GM21423 (cell line): ENCODE measurements at regions not wholly inside any gene's neighbourhood (a gene's known extent, or its start where the extent isn't known, plus 50 kb on each side); places are given as distances from the start of the nearest gene placed in this dataset.
"Not testable (repeated sequence)": the region's sequence is repeated elsewhere in the genome, so short reads cannot be mapped to it uniquely, and the experiment has no call there.

Experiments
- ATAC-seq: cut with Tn5 transposase; IDR thresholded peaks from one replicate; pipeline ENCODE4 v1.9.1; 2021; ENCODE audit warnings: mild to moderate bottlenecking, moderate library complexity; ENCODE audit not compliant: unreplicated experiment

- no peak for ATAC-seq
These were observed 167.9 kb downstream of the INHBB start for GRCh38 chr2:120513776-120514357.

GRCh38 chr2:120514521-120514920 is 168.6 kb downstream of the INHBB start:
- ATAC-seq = no peak

- not testable (repeated sequence) for ATAC-seq
These were observed 169.3 kb downstream of the INHBB start for GRCh38 chr2:120515066-120515758.

- ATAC-seq = no peak
These were observed 170.1 kb downstream of the INHBB start for GRCh38 chr2:120515759-120516678.

DNA sequence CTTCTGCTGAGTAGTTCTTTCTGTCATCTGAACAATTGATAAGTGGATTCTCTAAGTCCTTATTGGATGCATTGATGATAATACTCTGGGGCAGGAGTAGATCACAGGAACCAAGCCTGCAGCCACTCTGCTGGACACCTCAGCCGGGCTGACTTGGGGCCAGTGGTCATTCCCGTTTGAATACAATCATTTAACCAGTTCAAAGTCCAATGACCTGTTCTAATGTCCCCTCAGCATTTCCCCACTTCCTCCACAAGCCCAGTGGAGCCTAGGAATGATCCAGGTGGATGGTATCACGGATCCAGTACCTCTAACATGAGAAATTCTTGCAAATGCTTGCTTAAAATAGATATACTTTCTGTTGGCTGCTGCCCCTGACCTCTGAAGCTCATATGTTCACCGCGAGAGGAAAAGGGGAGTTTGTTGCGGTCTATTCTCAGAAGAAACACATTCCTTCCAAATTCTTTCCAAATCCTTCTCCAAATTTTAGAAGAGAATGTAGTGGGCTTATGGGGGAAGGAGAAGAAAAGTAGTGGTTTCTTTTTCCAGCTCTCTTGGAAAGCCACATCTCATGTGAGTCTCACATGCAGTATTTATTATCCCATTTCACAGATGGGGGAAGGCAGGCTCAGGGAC is 170.9 kb downstream of the INHBB start:
- ATAC-seq = no peak

DNA sequence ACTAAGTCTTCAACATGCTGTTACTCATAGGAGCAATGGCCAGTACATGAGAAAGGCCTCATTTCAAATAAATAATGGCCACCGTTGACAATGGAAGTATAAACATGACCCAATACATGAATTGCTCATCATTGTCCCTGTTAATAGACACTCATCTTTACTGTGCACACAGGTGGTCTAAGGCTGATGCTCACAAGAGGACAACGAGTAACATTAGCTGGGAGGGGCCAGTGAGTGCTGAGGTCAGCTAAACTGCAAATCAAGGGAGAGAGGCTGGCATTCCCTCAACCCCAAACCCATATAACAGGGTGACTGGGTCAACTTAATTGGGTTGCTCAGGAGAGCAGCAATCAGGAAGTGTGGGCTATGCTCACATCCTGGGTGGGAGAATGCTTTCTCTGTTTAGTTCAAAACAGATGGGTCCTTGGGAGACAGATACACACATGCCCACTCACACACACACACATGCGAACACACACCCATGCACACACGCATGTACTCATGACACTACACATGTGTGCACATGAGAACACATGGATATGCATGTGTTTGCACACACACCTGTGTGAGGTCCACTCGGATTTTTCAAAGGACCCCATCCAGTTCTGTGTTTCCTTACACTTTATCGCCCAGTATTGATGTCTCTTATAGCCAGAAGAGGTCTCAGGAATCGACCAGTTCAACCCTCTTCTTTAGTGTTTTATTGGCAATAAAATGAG is 172.0 kb downstream of the INHBB start:
- no peak for ATAC-seq

DNA sequence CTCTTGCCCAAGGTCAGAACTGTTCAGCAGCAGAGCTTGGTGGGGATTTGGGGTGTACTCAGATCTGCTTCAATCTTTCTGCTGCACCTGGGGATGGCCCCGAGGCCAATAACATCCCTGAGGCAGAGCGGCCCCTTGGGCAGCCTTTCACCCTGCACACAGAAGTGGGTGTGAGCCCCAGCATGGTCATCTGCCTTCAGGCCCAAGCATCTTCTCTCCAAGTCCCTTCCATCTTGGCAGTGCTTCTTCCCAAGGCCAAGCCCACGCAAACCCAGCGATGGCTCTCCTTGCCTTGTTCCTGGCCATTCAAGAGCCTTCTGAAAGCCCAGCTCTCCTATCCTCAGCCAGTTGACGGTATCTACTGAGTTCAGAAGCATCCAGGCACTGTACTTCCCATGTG is 172.9 kb downstream of the INHBB start:
- ATAC-seq = no peak

DNA sequence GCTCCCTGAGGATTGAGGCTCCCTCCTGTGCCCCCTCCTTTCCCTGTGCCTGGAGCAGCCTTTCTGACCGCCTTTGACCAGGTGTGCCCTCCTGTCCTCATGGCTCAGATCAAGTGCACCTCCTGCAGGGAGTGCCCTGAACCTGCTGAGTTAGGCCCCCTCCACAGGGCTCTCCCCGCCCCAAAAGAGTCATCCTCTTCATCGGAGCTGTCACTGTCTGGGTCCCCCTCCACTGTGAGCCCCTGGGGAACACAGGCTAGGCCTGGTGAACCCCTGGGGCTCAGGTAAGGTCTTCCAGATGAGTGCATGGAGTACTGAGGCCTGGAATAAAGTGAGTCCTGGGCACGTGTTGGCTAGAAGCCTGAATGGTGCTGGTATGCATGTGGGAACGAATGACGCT is 173.5 kb downstream of the INHBB start:
- no peak for ATAC-seq

DNA sequence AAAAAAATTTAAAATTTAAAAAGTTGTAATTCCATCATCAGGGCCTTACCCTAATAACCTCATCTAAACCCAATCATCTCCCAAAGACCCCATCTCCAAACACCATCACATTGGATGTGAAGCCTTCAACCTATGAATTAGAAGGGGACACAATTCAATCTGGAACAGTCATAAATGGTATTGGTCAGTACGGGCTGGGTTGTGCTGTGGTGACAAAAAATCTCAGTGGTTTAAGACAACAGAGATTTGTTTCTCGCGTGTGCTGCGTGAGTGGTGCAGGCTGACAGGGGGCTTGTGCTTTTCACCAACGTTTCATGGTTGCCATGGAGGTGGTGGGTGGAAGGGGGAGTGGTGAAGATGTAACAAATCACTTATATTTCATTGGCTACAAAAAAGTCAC is 174.5 kb downstream of the INHBB start:
- ATAC-seq = no peak

DNA sequence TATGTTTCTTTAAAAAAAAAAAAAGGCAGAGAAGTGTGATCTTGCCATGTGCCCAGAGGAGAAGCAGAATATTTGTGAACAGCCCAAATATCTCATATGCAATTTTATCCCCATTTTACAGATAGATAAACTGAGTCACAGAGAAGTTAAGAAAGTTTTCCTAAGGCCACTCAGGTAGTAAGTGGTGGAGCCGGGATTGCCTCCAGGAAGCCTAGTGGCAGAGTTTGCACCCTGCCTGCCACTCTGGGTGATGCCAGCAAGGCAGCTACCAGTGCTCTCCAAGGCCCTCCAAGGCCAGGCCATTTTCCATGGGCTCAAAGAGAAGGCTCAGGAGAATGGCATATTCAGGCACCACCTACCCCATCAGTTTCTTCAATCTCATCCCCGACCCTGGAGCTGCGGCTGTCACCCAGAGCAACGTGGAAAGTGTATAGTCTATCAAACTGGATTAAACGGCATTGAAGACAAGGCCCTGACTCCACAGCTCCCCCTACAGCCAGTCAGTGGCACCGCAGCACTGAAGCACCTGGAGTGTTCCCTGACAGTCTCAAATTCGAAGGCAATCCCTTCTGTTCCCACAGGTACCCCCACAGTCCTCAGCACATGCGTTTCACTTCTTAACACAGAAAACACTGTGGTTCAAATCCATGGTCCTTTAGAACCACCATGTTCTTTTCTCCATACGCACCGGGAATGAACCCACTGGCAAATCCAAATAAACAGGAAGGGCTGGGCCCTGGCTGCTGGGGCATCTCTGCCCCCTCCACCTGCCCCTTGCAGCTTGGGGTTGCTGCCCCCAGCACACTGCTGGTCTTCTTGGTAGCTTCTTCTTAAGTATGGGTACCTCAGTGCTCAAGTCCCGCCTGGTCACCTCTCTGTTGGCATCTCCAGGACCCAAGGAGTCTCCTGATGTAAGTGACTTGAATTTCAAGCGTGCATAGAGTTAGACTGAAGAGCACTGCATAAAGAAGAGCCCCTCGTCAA is 175.3 kb downstream of the INHBB start:
- no peak for ATAC-seq

DNA sequence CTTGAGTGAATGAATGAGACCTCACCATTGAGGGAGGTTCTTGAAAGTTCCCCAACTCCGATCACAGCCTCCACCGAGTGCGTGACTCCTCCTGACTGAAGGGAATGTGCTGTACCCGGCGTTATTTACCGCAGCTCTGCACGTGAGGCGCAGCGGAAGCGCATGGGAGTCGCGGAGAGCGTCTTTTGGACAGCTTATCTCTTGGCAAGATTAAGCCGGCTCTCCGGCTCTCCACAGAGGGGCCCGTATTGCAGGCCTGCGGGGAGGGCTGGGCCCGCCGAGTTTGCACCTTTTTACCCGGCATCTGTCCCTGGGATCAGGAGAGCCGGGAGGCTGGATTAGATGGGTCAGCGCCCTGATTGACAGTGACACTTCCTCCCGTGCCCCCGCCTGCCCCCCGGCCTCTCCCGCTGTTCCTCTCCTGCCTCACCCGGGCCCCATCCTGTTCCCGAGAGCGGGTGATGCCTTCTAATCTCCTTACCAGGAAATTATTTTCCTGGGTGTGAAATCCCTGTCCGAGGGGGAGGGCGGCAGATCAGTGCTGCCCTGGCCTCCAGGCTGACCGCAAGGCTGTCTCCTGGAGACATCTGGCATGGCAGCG is 176.3 kb downstream of the INHBB start:
- ATAC-seq = no peak

DNA sequence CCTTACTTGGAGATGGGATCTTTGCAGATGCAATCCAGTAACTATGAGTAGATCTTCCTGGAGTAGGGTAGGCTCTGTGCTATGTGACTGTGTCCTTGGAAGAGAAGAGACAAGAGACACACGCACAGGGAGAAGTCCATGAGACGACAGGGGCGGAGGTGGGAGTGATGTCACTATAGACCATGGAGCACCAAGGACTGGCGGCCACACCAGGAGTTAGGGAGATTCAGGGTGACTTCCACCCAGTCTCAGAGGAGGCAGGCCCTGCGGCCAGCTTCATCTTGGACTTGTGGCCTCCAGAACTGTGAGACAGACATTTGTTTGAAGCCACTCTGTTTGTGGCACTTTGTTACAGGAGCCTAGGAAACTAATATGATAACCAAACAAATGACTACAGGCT is 177.8 kb downstream of the INHBB start:
- no peak for ATAC-seq

DNA sequence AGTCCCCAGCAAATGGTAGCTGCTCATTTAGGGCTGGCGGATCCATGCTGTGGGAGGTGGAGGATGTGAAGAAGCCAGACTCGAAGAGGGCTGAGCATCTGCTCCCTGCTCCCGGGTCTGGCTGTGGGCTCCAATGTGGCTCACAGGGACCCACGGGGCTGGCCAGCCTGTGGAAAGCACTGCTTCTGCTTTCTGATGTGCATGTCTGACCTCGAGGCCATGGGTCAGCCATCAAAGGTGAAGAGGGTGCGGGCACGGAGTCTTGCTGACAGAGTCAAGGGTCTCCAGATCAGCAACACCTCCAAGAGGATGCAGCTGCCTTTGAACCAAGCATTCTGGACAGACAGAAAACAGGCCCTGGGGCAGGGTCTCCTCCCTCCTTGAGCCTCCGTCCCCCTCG is 178.2 kb downstream of the INHBB start:
- ATAC-seq = no peak

GRCh38 chr2:120525056-120526046 is 179.4 kb downstream of the INHBB start:
- no peak for ATAC-seq

DNA sequence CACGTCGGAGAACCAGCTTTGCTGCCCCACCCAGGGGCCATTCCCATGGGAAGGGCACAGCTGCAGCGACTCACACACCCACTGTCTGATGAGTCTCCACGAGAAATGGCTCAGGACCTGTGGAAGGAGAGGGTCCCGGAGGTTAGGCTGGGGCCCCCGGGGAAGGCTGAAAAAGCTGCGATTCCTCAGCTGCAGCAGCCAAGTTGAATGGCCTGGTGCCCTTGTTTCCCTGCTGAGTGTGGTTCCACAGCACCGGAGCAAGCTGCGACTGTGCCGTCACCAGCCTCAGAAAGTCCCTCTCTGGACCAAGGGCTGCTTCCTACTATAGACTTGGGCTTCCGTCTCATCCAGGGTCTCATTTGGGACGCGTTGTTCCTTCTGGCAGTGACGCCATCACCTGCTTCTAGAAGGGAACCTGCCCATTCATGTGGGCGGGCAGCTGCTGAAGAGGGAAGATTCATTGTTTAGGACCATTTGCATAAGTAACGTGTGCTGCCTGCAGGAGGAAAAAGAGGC is 180.2 kb downstream of the INHBB start:
- ATAC-seq = no peak

GRCh38 chr2:120526997-120527945 is 181.3 kb downstream of the INHBB start:
- no peak for ATAC-seq
